NCI-H1694 (cell line): ENCODE measurements at regions not wholly inside any gene's neighbourhood (a gene's known extent, or its start where the extent isn't known, plus 50 kb on each side); places are given as distances from the start of the nearest gene placed in this dataset.

Experiments used
- DNase-seq: peaks from one replicate; lab custom pipeline; 2025; lab: John Stamatoyannopoulos, UW

- no peak for DNase-seq
Measured at GRCh38 chr11:131121426-131122333, 205.4 kb upstream of the SNX19 start.

DNA sequence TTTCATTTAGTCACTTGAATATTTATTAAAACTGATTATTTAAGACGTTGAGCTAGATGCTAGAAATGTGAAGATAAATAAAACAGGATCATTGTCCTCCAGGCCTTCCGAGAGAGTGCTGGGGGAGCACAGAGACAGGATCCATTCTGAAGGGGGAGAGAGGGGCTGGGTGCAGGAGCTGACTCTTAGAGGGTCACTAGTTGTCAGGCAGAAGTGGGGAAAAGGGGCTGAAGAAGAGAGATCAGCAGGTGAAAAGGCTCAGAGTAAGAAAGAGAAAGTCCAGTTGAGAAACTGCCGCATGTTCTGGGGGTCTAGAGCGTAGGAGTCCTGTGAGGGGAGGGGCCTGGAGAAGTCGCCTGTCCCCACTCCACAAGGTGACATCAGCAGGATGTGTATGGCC, 206.2 kb upstream of the SNX19 start:
- DNase-seq = no peak

GRCh38 chr11:131129474-131129873, 213.2 kb upstream of the SNX19 start:
- no peak for DNase-seq

DNA sequence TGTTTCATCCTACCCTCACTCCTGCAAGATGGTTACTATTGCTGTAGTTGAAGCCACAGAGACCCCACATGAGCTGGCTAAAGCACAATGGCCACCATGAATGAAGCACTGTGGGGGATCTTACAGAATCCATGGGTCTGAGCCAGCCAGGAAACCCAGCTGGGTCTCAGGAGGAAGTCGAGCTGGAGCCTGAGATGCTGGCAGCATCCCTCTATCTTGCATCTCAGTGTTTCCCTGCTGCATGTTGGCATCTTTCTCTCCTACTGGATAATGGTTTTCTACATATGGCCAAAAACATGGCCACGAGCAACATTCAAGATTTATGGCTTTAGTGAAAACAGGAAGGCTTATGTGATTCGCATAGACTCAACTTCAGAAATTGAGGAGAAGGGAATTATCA, 219.3 kb upstream of the SNX19 start:
- no peak for DNase-seq

GRCh38 chr11:131136486-131136885, 220.2 kb upstream of the SNX19 start:
- DNase-seq = no peak

DNA sequence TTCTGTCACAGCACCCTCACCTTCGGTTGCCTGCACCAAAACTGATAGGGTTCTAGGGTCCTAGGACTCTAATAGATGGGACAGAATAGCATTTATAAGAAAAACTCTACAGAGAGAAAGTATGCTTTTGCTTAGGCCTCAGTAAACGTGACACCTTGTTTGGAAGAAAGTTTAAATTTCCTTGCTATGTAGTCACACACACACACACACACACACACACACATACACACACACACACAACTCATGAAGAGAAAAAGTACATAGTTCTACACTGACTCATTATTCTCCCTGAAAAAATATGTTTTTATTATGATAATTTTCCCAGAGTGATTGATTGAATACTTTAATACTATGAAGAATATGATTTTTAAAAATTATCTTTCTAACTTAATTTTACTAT, 220.8 kb upstream of the SNX19 start:
- no peak for DNase-seq

GRCh38 chr11:131138731-131139130, 222.5 kb upstream of the SNX19 start:
- DNase-seq = no peak

- DNase-seq = no peak
Measured at GRCh38 chr11:131145791-131146190, 224.6 kb upstream of the NTM start.

DNA sequence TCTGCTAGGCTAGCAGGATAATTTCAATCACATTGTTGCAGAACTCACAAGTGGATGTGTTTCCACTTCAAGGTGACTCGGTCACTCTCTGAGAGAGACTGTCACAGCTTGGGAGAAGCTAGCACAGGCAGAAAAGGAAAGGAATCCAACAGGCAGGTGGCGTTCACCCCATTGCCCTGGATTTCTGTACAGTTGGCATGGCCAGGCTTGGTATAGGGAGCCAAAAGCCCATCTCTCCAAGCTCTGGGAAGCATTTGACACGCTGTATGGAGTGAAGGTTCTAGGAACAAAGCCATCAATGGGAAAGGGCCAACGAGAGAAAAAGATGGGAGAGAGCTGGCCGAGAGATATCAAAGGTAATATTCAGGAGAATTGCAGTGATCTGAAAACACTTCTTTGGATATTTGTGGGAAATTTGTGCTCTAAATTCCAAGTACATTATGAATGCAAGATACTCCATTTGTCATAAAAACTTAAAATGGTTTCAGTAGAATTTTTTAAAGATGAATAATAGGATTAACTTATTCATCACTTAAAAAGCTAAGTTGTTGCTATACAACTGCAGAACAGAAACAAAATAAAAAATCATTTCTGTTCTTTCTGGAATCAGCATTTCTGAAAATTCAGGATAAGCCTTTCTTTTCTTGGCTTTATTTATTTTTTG, 223.5 kb upstream of the NTM start:
- no peak for DNase-seq

DNA sequence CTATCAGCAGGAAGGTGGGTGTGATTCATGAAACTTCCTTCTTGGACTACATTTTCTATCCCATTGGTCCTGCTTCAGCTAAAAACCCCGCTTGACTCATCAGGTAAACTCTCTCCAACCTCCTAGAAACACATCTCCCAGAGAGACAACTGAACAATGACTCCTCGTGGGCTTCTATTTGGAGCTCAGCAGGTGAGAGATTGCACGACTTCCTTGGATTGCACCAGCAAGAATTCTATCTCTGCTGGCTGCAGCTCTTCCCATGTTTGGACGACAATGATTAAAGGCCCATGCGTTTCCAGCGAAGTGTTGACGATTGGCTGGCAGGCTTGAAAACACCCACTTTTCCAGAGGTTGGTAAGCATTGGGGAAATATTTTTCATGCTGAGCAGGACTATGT, 216.1 kb upstream of the NTM start:
- DNase-seq = no peak

GRCh38 chr11:131157678-131158077, 212.7 kb upstream of the NTM start:
- DNase-seq = no peak

DNA sequence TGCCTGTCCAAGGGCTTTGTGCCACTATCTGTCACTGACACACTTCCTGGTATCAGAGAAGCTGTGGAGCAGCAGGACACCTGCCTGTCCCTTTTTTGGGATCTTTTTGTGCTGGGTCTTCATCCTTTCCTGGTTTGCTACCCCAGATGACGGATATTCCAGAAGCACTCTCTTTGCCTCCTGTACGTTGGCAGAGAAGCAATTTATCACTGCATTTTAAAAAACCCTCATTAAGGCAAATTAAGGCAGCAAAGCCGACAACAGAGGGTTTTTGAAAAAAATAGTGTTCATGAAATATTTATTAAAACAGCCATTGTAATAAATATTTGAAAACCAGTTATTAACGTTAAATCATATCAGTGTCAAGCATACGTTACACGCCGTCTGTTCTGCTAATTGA, 209.6 kb upstream of the NTM start:
- no peak for DNase-seq

- DNase-seq = no peak
Measured at GRCh38 chr11:131163613-131164012, 206.8 kb upstream of the NTM start.

GRCh38 chr11:131165036-131165435, 205.4 kb upstream of the NTM start:
- no peak for DNase-seq

DNA sequence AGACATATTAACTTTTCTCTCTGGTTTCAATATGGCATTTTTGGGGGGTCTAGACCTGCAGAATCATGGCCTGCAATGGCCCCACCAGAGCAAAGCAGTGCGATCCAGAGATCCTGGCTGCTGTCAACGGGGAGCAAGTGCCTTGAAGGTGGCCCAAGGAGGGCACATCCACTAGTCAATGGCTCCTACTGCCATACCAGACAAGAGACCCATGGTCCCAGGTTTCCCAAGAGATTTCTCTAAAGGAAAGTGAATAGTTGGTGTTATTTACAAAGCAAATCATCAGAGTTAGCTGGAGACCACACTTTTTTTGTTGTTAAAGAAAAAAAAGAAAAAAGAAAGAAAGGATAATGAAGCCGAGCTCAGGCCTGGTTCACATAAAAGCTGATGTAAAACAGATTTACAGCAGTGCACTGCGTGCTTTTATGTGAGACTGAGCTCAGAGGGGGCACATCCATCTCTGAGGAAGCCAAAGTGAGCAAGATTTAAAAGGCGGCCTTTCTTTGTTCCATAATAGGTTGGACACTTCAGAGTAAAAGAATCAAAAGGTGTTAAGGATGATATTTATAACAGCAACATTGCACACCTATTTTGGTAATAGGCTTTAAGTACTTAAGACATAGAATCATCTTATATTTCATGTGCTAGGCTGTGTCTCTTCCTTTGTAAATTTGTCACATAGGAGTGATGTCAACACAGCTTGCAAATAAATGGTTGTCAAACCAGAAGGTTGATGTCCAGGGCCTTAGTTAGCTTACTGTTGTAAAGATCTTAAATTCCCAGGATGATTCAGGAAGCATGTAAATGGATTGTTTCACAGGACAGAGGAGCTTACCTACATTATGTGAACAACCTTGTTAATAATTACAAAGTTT, 201.3 kb upstream of the NTM start:
- DNase-seq = no peak

DNA sequence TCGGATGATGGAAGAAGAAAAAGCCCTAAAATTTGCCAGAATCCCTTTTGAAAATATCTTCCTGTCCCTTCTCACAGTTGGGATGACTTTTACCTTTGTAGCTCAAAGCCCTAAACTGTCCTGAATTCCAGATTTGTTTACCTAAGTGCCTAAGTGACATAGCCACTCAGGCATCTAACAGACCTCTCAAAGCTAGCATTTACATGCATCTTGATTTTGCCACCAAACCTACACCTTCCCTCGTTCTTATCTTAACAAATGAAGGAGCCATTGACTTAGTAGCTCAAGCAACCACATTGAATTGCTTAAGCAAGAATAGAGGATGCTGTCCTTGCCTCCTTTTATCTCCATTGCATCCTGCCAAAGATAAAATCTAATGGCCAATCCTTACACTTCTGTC, 198.4 kb upstream of the NTM start:
- DNase-seq = no peak

DNA sequence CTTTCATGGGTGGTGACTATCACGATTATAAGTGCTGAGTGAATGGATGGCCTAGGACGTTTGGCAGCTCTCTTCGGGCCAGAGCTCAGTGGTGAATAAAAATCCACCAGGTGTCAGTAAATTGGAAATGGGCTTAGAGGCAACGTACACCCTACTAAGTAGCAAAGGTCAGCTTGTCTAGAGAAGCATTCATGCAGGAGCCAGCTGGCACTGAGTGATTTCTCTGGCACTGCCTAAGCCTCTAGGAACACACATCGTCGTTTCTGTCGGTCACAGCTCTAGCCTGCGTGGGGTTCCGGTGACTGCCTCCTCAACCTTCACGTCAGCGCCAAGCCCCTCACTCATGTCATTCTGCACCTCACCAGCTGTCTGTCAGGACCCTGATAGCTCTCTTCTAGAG, 192.4 kb upstream of the NTM start:
- DNase-seq = no peak

GRCh38 chr11:131178596-131178995, 191.8 kb upstream of the NTM start:
- no peak for DNase-seq

DNA sequence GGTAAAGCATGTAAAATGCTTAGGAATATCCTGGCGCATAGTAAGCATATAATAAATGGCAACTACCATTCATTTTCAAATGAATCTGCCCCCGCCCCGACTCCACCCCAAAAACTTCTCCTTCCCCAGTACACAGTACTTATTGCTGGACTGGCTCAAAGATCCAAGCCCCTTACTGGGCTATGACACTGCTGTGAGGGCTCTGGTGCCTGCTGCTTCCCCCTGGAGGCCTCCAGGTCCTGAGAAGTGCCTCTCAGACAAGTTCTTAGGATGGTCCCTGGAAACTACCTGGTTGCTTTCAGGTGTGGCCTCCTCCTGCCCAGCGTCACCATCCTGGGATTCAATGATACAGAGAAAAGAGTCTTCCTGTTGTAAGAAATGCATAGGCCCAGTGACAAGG, 190.6 kb upstream of the NTM start:
- no peak for DNase-seq

DNA sequence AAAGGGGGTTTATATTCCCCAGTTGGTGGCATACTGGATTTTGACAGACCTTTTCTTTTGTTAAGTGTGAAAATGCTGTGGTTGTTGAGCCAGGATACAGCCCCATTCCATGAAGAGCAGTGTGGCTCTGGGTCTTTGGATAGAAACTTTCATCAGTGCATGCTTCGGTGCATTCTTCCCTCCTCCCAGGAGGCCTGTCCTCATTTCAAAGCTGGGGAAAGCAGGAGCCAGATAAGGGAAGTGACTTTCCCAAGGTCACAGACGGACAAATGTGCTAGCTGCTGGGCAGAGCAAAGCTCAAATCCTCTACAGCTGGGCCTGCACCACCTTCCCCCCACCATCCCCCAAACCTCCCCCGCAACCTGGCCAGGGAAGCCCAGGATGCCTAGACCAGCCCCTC, 184.5 kb upstream of the NTM start:
- DNase-seq = no peak

- no peak for DNase-seq
Measured at GRCh38 chr11:131186629-131187101, 183.8 kb upstream of the NTM start.

GRCh38 chr11:131190446-131190845, 180.0 kb upstream of the NTM start:
- no peak for DNase-seq

GRCh38 chr11:131191606-131192005, 178.8 kb upstream of the NTM start:
- DNase-seq = no peak
